Left ventricle myocardium inferior (tissue), 1 donor: ENCODE measurements at regions not wholly inside any gene's neighbourhood (a gene's known extent, or its start where the extent isn't known, plus 50 kb on each side); places are given as distances from the start of the nearest gene placed in this dataset.

Experiments used
- DNase-seq: peaks from one replicate; pipeline ENCODE4 v3.0.0-alpha.2; 2020
- H3K27ac ChIP-seq: fragments of 200-600 bp; replicated peaks from 2 replicates; pipeline ENCODE4 v1.8.0; 2021
- H3K27me3 ChIP-seq: fragments of 200-600 bp; 2 replicates; pipeline ENCODE4 v1.8.0; 2021; ENCODE audit warnings: low read depth
- H3K36me3 ChIP-seq: fragments of 200-600 bp; 2 replicates; pipeline ENCODE4 v1.8.0; 2021
- H3K4me1 ChIP-seq: fragments of 200-600 bp; 2 replicates; pipeline ENCODE4 v1.8.0; 2021
- H3K4me3 ChIP-seq: fragments of 200-600 bp; 2 replicates; pipeline ENCODE4 v1.8.0; 2021; ENCODE audit warnings: mild to moderate bottlenecking, moderate library complexity
- H3K9me3 ChIP-seq: fragments of 200-600 bp; replicated peaks from 2 replicates; pipeline ENCODE4 v1.8.0; 2021
- CTCF ChIP-seq: fragments of 200-600 bp; IDR thresholded peaks from 2 replicates; pipeline ENCODE4 v1.8.0; 2021; ENCODE audit warnings: antibody characterized with exemption, mild to moderate bottlenecking, borderline replicate concordance
- intact Hi-C: fragments of 100-400 bp; cut with micrococcal nuclease; formaldehyde crosslinking; loops from one replicate; pipeline ENCODE4 v1.11.0; 2022
- donor health status: DM: no; HTN: yes; CAD: no; lungs with severe emphysema.

GRCh38 chr3:24845524-24846155 is 351.0 kb upstream of the THRB start:
- no peaks in the 10 kb centered on the region for H3K4me1 ChIP-seq
- H3K36me3 ChIP-seq: no peaks in the 10 kb centered on the region
- no peak overlapping the region for H3K27ac ChIP-seq
- no peaks in the 10 kb centered on the region for H3K9me3 ChIP-seq
- H3K27me3 ChIP-seq: peaks cover 6% of the 10 kb centered on the region
- intact Hi-C loops: no loop called here
- no peak overlapping the region for H3K4me3 ChIP-seq
- DNase-seq: no peak
- no peak for TF ChIP-seq CTCF

GRCh38 chr3:24846286-24846860 is 351.7 kb upstream of the THRB start:
- Histone ChIP-seq H3K9me3 (no peaks in the 10 kb centered on the region), H3K27me3 (no peaks in the 10 kb centered on the region), H3K4me3 (no peak overlapping the region), H3K4me1 (no peaks in the 10 kb centered on the region), H3K27ac (no peak overlapping the region), H3K36me3 (no peaks in the 10 kb centered on the region)
- TF ChIP-seq CTCF: no peak
- no peak for DNase-seq
- intact Hi-C loops: no loop called here

GRCh38 chr3:24850245-24850644 is 355.6 kb upstream of the THRB start:
- DNase-seq: no peak
- H3K9me3 ChIP-seq: no peaks in the 10 kb centered on the region
- H3K4me1 ChIP-seq: no peaks in the 10 kb centered on the region
- intact Hi-C loops: no loop called here
- no peak overlapping the region for H3K4me3 ChIP-seq
- TF ChIP-seq CTCF: no peak
- H3K27me3 ChIP-seq: no peaks in the 10 kb centered on the region
- no peaks in the 10 kb centered on the region for H3K36me3 ChIP-seq
- no peak overlapping the region for H3K27ac ChIP-seq

- TF ChIP-seq CTCF: no peak
- no peak for DNase-seq
- Histone ChIP-seq H3K27me3 (peaks cover 5% of the 10 kb centered on the region), H3K4me3 (no peak overlapping the region), H3K9me3 (no peaks in the 10 kb centered on the region), H3K4me1 (no peaks in the 10 kb centered on the region), H3K27ac (no peak overlapping the region), H3K36me3 (no peaks in the 10 kb centered on the region)
- intact Hi-C loops: no loop called here
Observed at GRCh38 chr3:24853685-24854490, 359.2 kb upstream of the THRB start.

- no peak for TF ChIP-seq CTCF
- H3K27ac ChIP-seq: no peak overlapping the region
- intact Hi-C loops: no loop called here
- H3K36me3 ChIP-seq: no peaks in the 10 kb centered on the region
- no peaks in the 10 kb centered on the region for H3K4me1 ChIP-seq
- H3K4me3 ChIP-seq: no peak overlapping the region
- DNase-seq: no peak
- peaks cover 5% of the 10 kb centered on the region for H3K27me3 ChIP-seq
- H3K9me3 ChIP-seq: no peaks in the 10 kb centered on the region
Observed at GRCh38 chr3:24854748-24855147, 360.1 kb upstream of the THRB start.
